ENCODE measurements at regions not wholly inside any gene's neighbourhood (a gene's known extent, or its start where the extent isn't known, plus 50 kb on each side); places are given as distances from the start of the nearest gene placed in this dataset.
A peak's percentile ranks its signal among the peaks of the same experiment; 100 is the strongest.

- DNase-seq (ENCODE audit: low spot score): no peak
Measured at GRCh38 chr6:165875946-165876345, 212.9 kb upstream of the PDE10A start.

GRCh38 chr6:165873976-165874375 lies 210.9 kb upstream of the PDE10A start:
- no peak for DNase-seq (ENCODE audit: low spot score)

GRCh38 chr6:165872811-165873210 lies 209.8 kb upstream of the PDE10A start:
- DNase-seq (ENCODE audit: low spot score): no peak

DNA sequence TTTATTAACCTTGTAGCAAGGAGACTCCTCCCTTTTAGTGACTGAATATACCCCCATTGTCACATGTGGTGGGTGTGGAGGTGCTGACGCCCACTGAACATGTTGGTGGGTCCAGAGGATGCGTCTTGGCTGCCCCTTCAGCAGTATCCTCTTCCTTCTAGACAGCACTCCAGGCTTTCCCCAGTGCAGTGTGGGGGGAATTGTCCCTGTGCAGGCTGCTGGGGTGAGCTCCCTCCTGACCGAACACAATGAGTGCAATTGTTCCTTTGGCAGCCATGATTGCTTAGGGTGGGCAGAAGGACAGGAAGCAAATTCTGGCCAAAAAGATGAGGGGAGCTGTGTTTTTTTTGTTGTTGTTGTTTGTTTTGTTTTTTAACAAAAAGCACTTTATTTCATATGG lies 209.3 kb upstream of the PDE10A start:
- DNase-seq (ENCODE audit: low spot score): no peak

- no peak for DNase-seq (ENCODE audit: low spot score)
Measured at GRCh38 chr6:165871571-165871970, 208.5 kb upstream of the PDE10A start.

GRCh38 chr6:165869526-165869925 lies 206.5 kb upstream of the PDE10A start:
- no peak for DNase-seq (ENCODE audit: low spot score)

- no peak for DNase-seq (ENCODE audit: low spot score)
Measured at GRCh38 chr6:165864925-165865324, 201.9 kb upstream of the PDE10A start.

DNA sequence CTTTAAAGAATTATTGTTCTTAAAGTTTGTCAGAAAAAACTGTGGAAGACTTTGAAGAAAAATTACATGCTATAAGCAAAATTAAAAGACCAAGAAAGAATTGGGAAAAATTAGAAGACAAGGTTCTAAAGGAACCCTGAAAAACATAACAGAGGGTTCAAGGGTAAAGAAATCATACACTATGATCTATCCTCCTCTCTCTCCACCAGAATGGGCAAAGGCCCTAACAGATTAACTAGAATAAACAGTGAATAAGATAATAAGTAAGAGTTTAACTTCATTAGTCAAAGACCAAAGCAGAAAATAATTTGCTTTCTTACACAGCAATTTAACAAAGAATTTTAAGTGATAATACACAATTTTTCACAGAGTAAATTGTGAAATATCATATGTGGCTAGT lies 201.2 kb upstream of the PDE10A start:
- no peak for DNase-seq (ENCODE audit: low spot score)

DNA sequence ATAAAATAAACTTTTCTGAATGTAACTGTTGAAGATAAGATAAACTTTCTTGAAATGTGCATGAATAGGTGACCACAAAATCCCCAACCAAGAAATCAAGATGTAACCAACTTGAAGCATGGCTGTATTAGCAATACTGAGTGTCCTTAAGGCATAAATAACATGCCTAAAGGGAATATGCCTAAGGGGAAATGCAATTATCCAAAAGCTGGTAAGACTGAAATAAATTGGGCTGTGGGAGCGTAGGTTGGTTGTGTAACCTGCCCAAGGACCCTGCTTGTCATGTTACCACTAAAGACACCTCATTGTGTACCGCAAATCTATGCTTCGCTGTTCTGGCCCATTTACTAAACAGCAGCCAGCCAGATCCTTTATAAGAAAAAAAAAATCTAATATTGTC lies 200.8 kb upstream of the PDE10A start:
- no peak for DNase-seq (ENCODE audit: low spot score)

- DNase-seq (ENCODE audit: low spot score): no peak
Measured at GRCh38 chr6:165862813-165863212, 199.8 kb upstream of the PDE10A start.

- no peak for DNase-seq (ENCODE audit: low spot score)
Measured at GRCh38 chr6:165861226-165861625, 198.2 kb upstream of the PDE10A start.

- DNase-seq (ENCODE audit: low spot score): no peak
Measured at GRCh38 chr6:165858586-165858985, 195.5 kb upstream of the PDE10A start.

DNA sequence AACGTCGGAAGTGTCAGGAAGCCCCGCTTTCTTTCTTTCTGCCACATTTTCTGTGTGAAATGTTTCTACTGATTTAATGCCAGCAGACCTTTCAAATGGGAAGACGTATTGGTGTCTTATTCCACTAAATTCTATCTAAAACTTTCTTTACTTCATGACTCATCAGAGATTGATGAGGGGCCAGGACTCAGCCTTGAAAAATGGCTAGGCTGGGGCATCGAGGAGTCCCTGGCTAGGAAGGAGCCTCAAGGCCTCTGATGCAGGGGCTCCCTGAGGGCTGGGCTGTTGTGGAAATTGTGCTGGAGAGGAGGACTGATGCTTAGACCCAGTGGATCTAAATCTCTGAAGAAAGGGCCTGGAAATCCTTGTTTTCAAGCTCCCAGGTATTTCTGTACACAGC lies 192.8 kb upstream of the PDE10A start:
- no peak for DNase-seq (ENCODE audit: low spot score)

DNA sequence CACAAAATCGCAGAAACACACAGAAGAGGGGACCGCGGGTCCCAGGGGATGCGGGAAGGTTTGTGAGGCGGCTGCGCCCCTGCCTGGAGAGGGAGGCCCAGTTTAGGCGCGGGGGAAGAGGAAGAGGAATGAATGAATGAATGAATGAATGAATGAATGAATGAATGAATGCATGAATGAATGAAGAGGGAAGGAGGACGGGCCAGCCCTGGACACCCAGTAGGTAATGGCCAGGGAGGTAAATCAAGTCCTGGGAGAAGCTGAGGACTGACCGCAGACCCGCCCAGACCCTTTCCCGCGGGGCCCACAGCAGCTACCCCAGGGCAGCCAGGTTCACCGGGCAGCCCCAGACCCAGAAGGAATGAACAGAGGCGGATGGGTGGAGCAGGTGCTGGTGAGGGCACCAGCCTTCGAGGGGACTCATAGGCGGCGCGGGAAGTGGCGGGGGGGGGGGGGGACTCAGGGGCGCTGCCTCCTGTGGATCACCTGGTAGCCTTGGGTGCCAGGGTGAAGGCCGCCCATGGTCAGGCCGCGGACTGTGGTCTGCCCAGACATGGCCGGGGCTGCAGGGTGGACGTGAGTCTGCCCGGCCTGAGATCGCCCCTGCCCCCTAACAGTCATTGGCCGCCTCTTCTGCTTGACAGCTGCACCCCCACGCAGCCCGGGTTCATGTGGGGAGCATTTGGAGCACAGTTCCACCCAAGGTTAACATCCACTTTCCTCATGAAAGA lies 192.0 kb upstream of the PDE10A start:
- DNase-seq (ENCODE audit: low spot score): no peak

DNA sequence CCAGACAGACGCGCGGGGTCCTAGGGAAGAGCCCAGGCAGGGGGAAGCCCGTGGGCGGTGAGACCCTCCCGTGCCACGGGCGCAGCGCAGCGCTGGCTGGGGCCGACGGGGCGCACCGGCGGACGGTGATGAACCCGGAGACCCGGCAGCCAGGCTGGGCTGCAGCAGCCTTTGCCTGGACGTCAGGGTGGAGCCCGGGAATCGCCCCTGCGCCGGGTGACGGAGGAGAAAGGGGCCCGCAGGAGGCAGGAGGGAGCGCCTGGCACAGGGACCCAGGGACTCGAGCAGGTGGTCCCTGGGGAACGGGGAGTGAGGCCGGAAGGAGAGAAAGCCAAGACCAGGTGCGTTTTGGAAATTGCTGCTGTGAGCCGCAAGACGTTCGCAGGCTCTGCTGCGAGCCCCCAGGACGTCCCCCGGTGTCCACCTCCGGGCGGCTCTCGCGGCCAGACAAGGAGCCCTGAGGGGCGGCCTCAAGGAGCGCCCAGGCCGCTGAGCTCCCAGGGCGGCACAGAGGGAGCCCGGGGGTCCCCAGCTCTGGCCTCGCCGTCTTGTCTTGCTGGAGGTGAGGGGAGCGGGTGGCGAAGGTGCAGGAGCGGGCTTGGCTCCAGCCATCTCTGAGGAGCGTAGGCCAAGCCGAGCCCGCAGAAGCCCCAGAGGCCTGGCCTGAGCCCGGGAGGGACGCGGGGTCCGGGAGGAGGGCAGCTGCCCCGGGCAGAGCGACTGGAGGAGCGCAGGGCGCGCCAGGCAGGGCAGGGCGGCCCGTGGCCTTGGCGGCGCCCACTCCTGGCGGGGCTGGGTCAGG lies 191.2 kb upstream of the PDE10A start:
- DNase-seq (ENCODE audit: low spot score): no peak

DNA sequence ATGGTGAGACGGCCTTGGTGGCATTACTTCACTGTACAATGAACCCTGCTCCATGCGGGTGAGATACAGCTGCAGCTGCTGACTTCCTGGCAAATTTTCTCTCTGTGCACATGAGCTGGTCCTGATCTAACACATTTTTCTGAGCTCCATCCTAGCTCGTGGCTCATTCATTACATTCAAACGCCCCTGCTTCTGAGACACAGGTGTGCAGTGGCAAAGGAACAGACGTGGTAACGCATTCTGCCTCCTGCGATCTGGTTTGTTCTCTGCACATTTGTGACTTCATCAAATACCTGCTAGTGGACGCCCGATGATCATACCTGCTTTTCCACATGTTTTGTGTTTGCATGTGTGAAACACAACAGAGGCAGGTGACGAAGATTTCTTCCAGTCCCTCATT lies 189.6 kb upstream of the PDE10A start:
- no peak for DNase-seq (ENCODE audit: low spot score)

DNA sequence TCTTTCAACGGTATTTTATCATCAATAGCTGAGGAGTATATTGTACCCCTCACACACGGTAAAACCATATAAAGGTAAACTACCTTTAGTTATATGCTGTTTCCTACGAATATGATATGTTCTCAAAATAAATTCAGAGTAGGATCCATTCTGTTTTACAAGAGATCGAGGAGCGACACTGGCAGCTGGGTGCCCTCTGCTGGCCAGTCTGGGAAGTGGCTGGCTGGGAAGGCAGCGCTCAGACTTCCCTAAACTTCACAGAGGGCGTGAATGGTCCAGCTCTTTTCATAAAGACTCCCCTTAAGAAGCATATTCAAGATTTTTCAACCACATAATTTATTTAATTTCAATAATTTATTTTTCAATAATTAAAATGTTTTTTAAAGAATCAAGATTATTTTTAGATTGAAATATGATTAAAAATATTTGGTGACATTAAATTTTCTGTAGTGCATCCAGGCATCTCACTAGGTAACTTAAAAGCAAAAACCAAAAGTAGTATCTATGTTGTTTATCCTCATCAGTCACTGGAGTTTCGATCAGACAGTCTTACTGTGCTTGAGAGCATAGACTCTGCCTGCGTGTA lies 187.5 kb upstream of the PDE10A start:
- DNase-seq (ENCODE audit: low spot score): peak; percentile 63

GRCh38 chr6:165849534-165850430 lies 186.7 kb upstream of the PDE10A start:
- DNase-seq (ENCODE audit: low spot score): no peak

GRCh38 chr6:165848086-165848426 lies 185.0 kb upstream of the PDE10A start:
- DNase-seq (ENCODE audit: low spot score): no peak

DNA sequence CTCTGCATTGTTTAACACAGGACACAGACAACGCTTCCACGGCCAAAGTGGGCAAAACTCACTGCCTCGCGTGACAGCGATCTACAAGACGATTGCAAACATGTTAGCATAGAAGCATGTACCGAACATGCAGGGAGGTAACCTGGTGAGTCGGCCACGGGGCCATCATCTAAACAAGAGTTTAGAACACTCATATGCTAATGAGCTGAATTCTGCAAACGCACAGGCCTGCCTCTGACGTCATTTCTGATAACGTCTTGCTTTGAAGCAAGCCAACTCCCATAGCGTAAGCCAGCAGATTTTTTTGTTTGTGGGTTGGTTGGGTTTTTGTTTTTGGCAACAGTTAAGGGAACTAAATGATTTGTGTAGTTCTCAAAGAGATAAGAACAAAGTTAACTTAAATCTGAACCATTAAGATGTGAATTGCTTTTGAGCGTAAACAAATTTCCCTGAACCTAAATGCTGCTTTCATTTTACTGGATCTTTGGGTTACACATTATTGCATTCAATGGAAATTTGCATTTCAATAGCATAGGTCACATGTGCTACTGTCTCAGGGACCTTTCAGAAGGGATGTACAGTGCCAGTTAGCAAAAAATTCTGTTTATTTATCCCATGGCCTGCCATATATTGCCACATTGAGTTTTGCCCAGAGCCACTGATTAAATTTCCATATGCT lies 184.5 kb upstream of the PDE10A start:
- no peak for DNase-seq (ENCODE audit: low spot score)

- no peak for DNase-seq (ENCODE audit: low spot score)
Measured at GRCh38 chr6:165846123-165846966, 183.3 kb upstream of the PDE10A start.

Data from pons (tissue), 1 donor.